Adrenal gland (tissue), 5 donors: ENCODE measurements at regions not wholly inside any gene's neighbourhood (a gene's known extent, or its start where the extent isn't known, plus 50 kb on each side); places are given as distances from the start of the nearest gene placed in this dataset.

Experiments
- CTCF ChIP-seq, 6 experiments: fragments of 450-650 bp in 4 of 6; fragments of 200-600 bp in 2 of 6; sonication (generic) in 1 of 6; IDR thresholded peaks; 1 replicate in 5 of 6; 2 replicates in 1 of 6; pipeline versions ENCODE4 v1.5.1 to v1.8.0; 2016 to 2021; ENCODE audit warnings: antibody characterized with exemption in 6 of 6, mild to moderate bottlenecking in 2 of 6, moderate library complexity in 1 of 6
- POLR2A ChIP-seq, 2 donors: fragments of 450-650 bp; IDR thresholded peaks; one replicate each; pipeline ENCODE4 v1.6.1; 2017; ENCODE audit warnings: antibody characterized with exemption in 2 of 2, mild to moderate bottlenecking in 2 of 2, moderate library complexity in 1 of 2
- donor health status: DM: no; HTN: no; CAD: no.

- no peak for TF ChIP-seq CTCF (IDR thresholded peaks at IDR 0.05)
- TF ChIP-seq POLR2A (IDR thresholded peaks at IDR 0.05): no peak
Measured at GRCh38 chr2:66717218-66717905, 282.4 kb downstream of the MEIS1 start.
